GM12878 (cell line): ENCODE measurements at regions not wholly inside any gene's neighbourhood (a gene's known extent, or its start where the extent isn't known, plus 50 kb on each side); places are given as distances from the start of the nearest gene placed in this dataset.

Source experiments
- ATAC-seq: fragments of 200-7000 bp; cut with Tn5 transposase; 3 replicates; pipeline ENCODE4 v1.9.1; 2020; ENCODE audit warnings: mild to moderate bottlenecking, moderate library complexity
- BruUV-seq: library from RNA; stranded (reverse); fragments of 400-500 nt; replicated peaks from 2 replicates; lab custom pipeline; 2021; lab: Mats Ljungman, UMichigan
- CTCF ChIA-PET: fragments of 300-600 bp; sonication (Branson Sonifier 250); formaldehyde crosslinking; extraction: SDS; loops from one replicate; lab custom pipeline; 2021; ENCODE audit warnings: inconsistent platforms; lab: Yijun Ruan, JAX
- POLR2A ChIA-PET: fragments of 350-600 bp; formaldehyde crosslinking; extraction: SDS; loops from one replicate; lab custom pipeline; 2021; ENCODE audit warnings: inconsistent platforms; lab: Charles Lee
- RAD21 ChIA-PET: fragments of 300-600 bp; sonication (Branson Sonifier 250); formaldehyde crosslinking; loops from one replicate; lab custom pipeline; 2023; ENCODE audit warnings: antibody characterized with exemption; ENCODE audit not compliant: unreplicated experiment; lab: Charles Lee
- SMC1A ChIA-PET: fragments of 300-600 bp; sonication (Branson Sonifier 250); formaldehyde crosslinking; loops from one replicate; lab custom pipeline; 2023; ENCODE audit not compliant: unreplicated experiment, uncharacterized antibody; lab: Charles Lee
- DNase-seq: peaks from one replicate; pipeline ENCODE4 v3.0.0-alpha.2; 2011; ENCODE audit warnings: low read depth, low spot score
- FAIRE-seq: peaks from 3 replicates; lab custom pipeline; 2011; peaks lifted over from hg19 to GRCh38; lab: Jason Lieb, UNC
- H2AFZ ChIP-seq: 2 replicates; pipeline ENCODE4 v1.6.0; 2011; ENCODE audit warnings: low read depth, low read length, control low read depth; ENCODE audit not compliant: control insufficient read depth
- H3K27ac ChIP-seq: 2 replicates; pipeline ENCODE4 v1.5.1; 2011; ENCODE audit warnings: control low read depth; ENCODE audit not compliant: control insufficient read depth, insufficient read depth
- H3K27me3 ChIP-seq, 2 experiments: replicated peaks in 1 of 2; 2 replicates each; pipeline versions ENCODE4 v1.6.0 to v1.6.1; 2011; ENCODE audit warnings: low read length in 1 of 2; ENCODE audit not compliant: control insufficient read depth in 2 of 2, insufficient read depth in 2 of 2
- H3K36me3 ChIP-seq, 2 experiments: 2 replicates each; pipeline ENCODE4 v1.5.1; 2011; ENCODE audit warnings: low read length in 1 of 2; ENCODE audit not compliant: control insufficient read depth in 2 of 2, insufficient read depth in 2 of 2
- H3K4me1 ChIP-seq: 2 replicates; pipeline ENCODE4 v1.6.1; 2011; ENCODE audit warnings: mild to moderate bottlenecking, low read length, moderate library complexity, mixed read lengths; ENCODE audit not compliant: control insufficient read depth, insufficient read depth
- H3K4me2 ChIP-seq: 2 replicates; pipeline ENCODE4 v1.6.0; 2011; ENCODE audit warnings: control low read depth; ENCODE audit not compliant: control insufficient read depth, insufficient read depth
- H3K4me3 ChIP-seq: fragments of 200-600 bp; sonication (generic); 2 replicates; pipeline ENCODE4 v1.5.1; 2016
- H3K79me2 ChIP-seq: 2 replicates; pipeline ENCODE4 v1.6.0; 2011; ENCODE audit warnings: low read length; ENCODE audit not compliant: control insufficient read depth, insufficient read depth
- H3K9ac ChIP-seq: 2 replicates; pipeline ENCODE4 v1.8.0; 2011; ENCODE audit warnings: low read length, control low read depth, mixed read lengths; ENCODE audit not compliant: control insufficient read depth, insufficient read depth
- H3K9me3 ChIP-seq: replicated peaks from 3 replicates; pipeline ENCODE4 v1.5.1; 2011; ENCODE audit warnings: mild to moderate bottlenecking, low read length; ENCODE audit not compliant: control insufficient read depth, insufficient read depth
- H4K20me1 ChIP-seq: 2 replicates; pipeline ENCODE4 v1.6.0; 2011; ENCODE audit not compliant: control insufficient read depth, insufficient read depth
- BHLHE40 ChIP-seq, 2 experiments: fragments of 450-650 bp in 1 of 2; IDR thresholded peaks; 2 replicates each; pipeline ENCODE4 v1.6.1; 2011 to 2017; ENCODE audit warnings: low read depth in 2 of 2, borderline replicate concordance in 1 of 2, improper control_type of control experiment in 1 of 2, low read length in 1 of 2, mild to moderate bottlenecking in 1 of 2
- EP300 ChIP-seq, 2 experiments: fragments of 150-350 bp in 1 of 2; IDR thresholded peaks; 2 replicates each; pipeline ENCODE4 v1.6.1; 2011 to 2012; ENCODE audit warnings: low read depth in 2 of 2, low read length in 2 of 2, borderline replicate concordance in 1 of 2, improper control_type of control experiment in 1 of 2, inconsistent platforms in 1 of 2; ENCODE audit not compliant: control insufficient read depth in 1 of 2
- WGBS: methylation state at CpG from one replicate; pipeline ENCODE4 v1.1.6; 2016; ENCODE audit warnings: low lambda C conversion rate; ENCODE audit not compliant: insufficient replicate concordance, insufficient coverage; ENCODE audit errors: missing lambda C conversion rate; 5-methylcytosine and 5-hydroxymethylcytosine counted together
- in situ Hi-C: fragments of 300-500 bp; cut with MboI; formaldehyde crosslinking; loops from 9 replicates; pipeline ENCODE4 v1.14.3; 2018; ENCODE audit warnings: mixed read lengths
- intact Hi-C: fragments of 100-400 bp; cut with micrococcal nuclease; formaldehyde crosslinking; loops from one replicate; pipeline ENCODE4 v1.14.2; 2022; ENCODE audit not compliant: unreplicated experiment
- TF ChIP-seq, protein P1 (sequence below): fragments of 150-350 bp; IDR thresholded peaks from 2 replicates; pipeline ENCODE4 v1.6.1; 2014; ENCODE audit warnings: mild to moderate bottlenecking, low read depth, low read length

- no peaks in the 10 kb centered on the region for H3K9me3 ChIP-seq
- ChIA-PET RAD21 (interaction anchor here (0.8 to 2.1 kb wide), 6 partner anchors 16 to 88 kb away, joined by 3 to 8 read pairs (median 4); no protein-coding TSS in a partner anchor), SMC1A (interaction anchor here (0.7 to 6.8 kb wide), 6 partner anchors 10 to 88 kb away, joined by 3 to 80 read pairs (median 6); no protein-coding TSS in a partner anchor), CTCF (interaction anchor here (0.9 to 2.4 kb wide), 5 partner anchors 12 to 88 kb away, joined by 3 to 15 read pairs (median 5); no protein-coding TSS in a partner anchor), POLR2A (interaction anchor here (0.6 to 1.1 kb wide), 2 partner anchors 17 to 125 kb away, joined by 3 to 4 read pairs; no protein-coding TSS in a partner anchor)
- H2AFZ ChIP-seq: no peak overlapping the region
- no peaks in the 10 kb centered on the region; the same call in 1 of the 2 replicates for H4K20me1 ChIP-seq
- no peak overlapping the region for H3K4me2 ChIP-seq
- H3K36me3 ChIP-seq: no peaks in the 10 kb centered on the region
- no peaks in the 10 kb centered on the region for H3K27me3 ChIP-seq
- no peak overlapping the region for H3K9ac ChIP-seq
- 47% methylated on average over 4 of the region's 4 CpGs for WGBS
- in situ Hi-C loops (no loop called here), intact Hi-C loops (no loop called here)
- H3K4me3 ChIP-seq: no peak overlapping the region
- DNase-seq: no peak
- no peak for TF ChIP-seq EP300 (IDR thresholded peaks at IDR 0.05; ENCODE audit: borderline replicate concordance in 1 of 2, control insufficient read depth in 1 of 2, low read depth in 2 of 2, low read length in 2 of 2)
- no peak for TF ChIP-seq BHLHE40 (IDR thresholded peaks at IDR 0.05; ENCODE audit: borderline replicate concordance in 1 of 2, low read depth in 2 of 2, low read length in 1 of 2)
- TF ChIP-seq, protein P1, sequence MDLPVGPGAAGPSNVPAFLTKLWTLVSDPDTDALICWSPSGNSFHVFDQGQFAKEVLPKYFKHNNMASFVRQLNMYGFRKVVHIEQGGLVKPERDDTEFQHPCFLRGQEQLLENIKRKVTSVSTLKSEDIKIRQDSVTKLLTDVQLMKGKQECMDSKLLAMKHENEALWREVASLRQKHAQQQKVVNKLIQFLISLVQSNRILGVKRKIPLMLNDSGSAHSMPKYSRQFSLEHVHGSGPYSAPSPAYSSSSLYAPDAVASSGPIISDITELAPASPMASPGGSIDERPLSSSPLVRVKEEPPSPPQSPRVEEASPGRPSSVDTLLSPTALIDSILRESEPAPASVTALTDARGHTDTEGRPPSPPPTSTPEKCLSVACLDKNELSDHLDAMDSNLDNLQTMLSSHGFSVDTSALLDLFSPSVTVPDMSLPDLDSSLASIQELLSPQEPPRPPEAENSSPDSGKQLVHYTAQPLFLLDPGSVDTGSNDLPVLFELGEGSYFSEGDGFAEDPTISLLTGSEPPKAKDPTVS: no peak
- no TSS peak for BruUV-seq
- no peaks in the 10 kb centered on the region for H3K4me1 ChIP-seq
- no peak overlapping the region for H3K27ac ChIP-seq
- peak; percentile 38; the same call in 1 of the 3 replicates for ATAC-seq
- H3K79me2 ChIP-seq: no peaks in the 10 kb centered on the region
- FAIRE-seq: no peak
These were observed 129.5 kb upstream of the UMPS start for GRCh38 chr3:124600765-124601164.
